Activated CD8-positive, alpha-beta memory T cell treated with anti-CD3 and anti-CD28 coated beads for 24 hours (primary cell): ENCODE measurements at regions not wholly inside any gene's neighbourhood (a gene's known extent, or its start where the extent isn't known, plus 50 kb on each side); places are given as distances from the start of the nearest gene placed in this dataset.

ENCODE experiments used
- DNase-seq: peaks from one replicate; pipeline ENCODE4 v3.0.0-alpha.2; 2020

GRCh38 chr1:232407120-232407519, 222.8 kb downstream of the SIPA1L2 start:
- DNase-seq, result no peak

DNA sequence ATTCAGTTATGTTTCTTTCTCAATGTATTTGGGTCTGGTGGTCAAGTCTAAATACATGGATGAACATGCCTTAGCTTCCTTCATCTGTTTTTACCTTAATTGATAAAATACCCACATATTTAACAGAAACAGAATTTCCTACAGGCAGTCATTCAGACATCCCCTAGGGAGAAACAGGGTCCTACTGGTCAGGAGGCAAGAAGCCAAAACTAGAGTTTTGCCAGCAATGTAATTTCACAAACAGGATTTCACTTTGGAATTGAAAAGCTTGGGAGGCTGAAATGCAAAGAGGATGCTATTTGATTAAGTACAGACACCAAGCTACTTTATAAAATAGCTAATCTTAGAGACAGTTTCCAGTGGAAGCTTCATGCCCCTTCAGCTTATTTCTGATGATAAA, 224.2 kb downstream of the SIPA1L2 start:
- DNase-seq, result no peak

- no peak for DNase-seq
These were observed 224.8 kb downstream of the SIPA1L2 start for GRCh38 chr1:232404981-232405731.

- no peak for DNase-seq
These were observed 225.7 kb downstream of the SIPA1L2 start for GRCh38 chr1:232404227-232404626.

GRCh38 chr1:232403017-232403714, 226.8 kb downstream of the SIPA1L2 start:
- DNase-seq, result no peak

GRCh38 chr1:232398823-232399222, 231.1 kb downstream of the SIPA1L2 start:
- DNase-seq, result no peak

- DNase-seq, result no peak
These were observed 236.3 kb downstream of the SIPA1L2 start for GRCh38 chr1:232393444-232394146.

- no peak for DNase-seq
These were observed 236.9 kb downstream of the SIPA1L2 start for GRCh38 chr1:232393010-232393409.

DNA sequence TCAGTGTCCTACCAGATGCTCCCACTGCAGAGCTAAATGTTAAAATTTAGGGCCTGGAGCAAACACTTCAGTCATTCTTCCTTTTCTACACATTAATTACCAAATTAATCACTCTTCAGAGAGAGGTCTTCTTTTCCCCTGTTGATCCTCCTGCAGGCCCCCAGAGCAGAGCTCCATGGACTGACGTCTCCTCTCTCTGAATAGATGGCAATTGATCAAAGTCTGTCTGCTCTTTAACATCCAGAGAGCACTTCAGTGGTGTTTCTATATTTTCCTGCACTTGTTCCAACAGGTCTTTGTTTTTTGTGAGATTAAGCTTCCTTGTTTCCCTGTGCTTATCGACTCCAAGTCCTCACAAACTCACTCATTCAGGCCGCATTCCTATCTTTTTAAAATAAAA, 239.3 kb downstream of the SIPA1L2 start:
- no peak for DNase-seq

DNA sequence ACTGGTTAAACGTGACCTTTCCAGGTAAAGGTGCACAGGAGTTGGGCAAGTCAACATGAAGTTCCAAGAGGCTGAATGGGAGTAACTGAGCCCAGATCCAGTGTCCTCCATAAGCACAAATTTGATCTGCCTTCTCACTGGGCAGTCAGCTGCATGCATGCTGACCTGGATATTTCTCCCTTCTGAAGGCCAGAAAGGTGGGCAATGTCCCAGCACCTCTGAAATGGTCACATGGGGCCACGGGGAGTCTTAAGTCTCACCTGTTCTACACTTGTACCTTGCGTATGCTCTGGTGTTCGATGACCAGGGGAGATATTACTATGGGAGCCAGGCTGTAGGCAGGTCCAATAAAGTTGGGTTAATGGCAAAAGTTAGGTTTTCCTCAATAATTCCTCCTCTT, 240.2 kb downstream of the SIPA1L2 start:
- DNase-seq, result no peak

- no peak for DNase-seq
These were observed 241.6 kb downstream of the SIPA1L2 start for GRCh38 chr1:232388363-232388762.

- DNase-seq, result no peak
These were observed 243.0 kb downstream of the SIPA1L2 start for GRCh38 chr1:232386721-232387510.

DNA sequence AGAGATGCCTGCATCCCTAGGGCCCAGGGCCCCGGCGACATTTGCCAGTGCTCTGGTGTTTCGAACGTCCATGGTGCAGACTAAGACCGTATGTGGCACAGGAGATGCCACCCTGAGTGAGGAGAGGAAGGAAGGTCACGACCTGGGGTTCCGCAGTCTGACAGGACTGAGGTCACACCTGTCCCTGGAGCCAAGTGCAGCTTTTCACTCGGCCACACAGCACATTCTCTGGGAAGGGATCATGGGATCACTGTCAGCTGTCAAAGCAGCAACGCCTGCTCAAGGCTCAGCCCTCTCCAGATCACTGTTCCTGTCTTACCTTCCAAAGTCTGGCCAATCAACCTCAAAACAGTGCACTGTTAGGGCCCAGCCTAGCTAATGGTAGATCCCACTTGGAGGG, 243.6 kb downstream of the SIPA1L2 start:
- DNase-seq, result no peak

GRCh38 chr1:232385221-232385620, 244.7 kb downstream of the SIPA1L2 start:
- DNase-seq, result no peak

DNA sequence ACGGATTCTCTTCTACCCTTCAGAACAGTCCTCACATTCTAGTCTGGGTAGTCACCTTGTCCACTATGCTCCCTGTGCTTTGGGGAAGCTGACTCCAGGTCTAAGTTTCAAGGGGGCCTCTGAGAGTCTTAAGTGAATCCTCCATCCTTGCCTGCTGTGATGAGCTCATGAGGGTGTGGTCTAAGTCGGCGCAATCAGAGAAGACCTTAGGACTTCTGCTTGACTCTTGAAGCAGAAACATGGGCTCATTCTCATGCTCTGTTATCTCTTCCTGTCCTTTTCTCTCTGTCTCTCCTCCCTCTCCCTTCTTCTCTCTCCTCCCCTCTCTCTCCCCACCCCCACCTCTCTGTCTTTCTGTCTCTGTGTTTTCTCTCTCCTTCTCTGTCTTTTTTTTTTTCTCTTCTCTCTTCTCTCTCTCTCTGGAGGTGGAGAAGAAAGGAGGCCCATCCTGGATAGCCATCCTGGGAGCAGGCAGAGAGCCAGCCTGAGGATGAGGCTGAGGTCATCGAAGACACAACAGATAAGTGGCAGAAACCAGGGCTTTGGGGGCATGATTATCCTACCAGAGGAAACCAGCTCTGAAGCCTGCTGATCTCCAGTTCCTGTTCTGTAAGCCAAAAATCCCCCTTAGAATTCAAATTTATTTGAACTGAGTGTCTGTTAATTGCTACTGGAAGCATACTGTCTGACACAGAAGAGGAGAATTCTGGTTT, 245.6 kb downstream of the SIPA1L2 start:
- no peak for DNase-seq

GRCh38 chr1:232383455-232384123, 246.3 kb downstream of the SIPA1L2 start:
- no peak for DNase-seq

DNA sequence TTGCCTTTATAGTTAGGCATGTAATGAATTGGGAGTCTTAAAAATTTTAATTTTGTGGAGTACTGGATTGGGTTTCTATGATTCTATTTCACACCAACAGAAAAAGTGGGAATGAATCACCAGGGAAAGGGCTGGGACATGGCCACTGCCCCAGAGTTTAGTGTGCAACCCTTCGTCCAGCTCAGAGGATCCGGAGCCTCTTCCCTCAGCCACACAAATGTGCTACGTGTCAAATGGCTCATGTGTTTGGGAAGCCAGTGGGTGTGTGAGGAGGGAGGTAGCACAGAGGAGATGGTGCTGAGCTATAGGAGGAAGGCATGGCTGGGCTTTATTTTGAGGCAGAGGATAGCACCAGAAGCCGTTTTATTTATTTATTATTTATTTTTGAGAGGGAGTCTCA, 247.3 kb downstream of the SIPA1L2 start:
- DNase-seq, result no peak

- DNase-seq, result no peak
These were observed 248.4 kb downstream of the SIPA1L2 start for GRCh38 chr1:232381394-232382100.

- no peak for DNase-seq
These were observed 249.3 kb downstream of the SIPA1L2 start for GRCh38 chr1:232380596-232380995.

- no peak for DNase-seq
These were observed 249.8 kb downstream of the SIPA1L2 start for GRCh38 chr1:232380131-232380530.

GRCh38 chr1:232379063-232379434, 250.9 kb downstream of the SIPA1L2 start:
- no peak for DNase-seq
